ENCODE measurements at regions not wholly inside any gene's neighbourhood (a gene's known extent, or its start where the extent isn't known, plus 50 kb on each side); places are given as distances from the start of the nearest gene placed in this dataset.

- no peak for DNase-seq (ENCODE audit: low read depth)
Observed at GRCh38 chr14:95382747-95383146, 63.0 kb upstream of the CLMN start.

GRCh38 chr14:95381726-95382125 is 62.0 kb upstream of the CLMN start:
- no peak for DNase-seq (ENCODE audit: low read depth)

GRCh38 chr14:95380350-95381042 is 60.8 kb upstream of the CLMN start:
- DNase-seq (ENCODE audit: low read depth), result no peak

GRCh38 chr14:95379634-95380033 is 59.9 kb upstream of the CLMN start:
- DNase-seq (ENCODE audit: low read depth), result no peak

- no peak for DNase-seq (ENCODE audit: low read depth)
Observed at GRCh38 chr14:95375539-95376109, 55.9 kb upstream of the CLMN start.

- no peak for DNase-seq (ENCODE audit: low read depth)
Observed at GRCh38 chr14:95374239-95374997, 54.7 kb upstream of the CLMN start.

- no peak for DNase-seq (ENCODE audit: low read depth)
Observed at GRCh38 chr14:95370076-95370475, 50.4 kb upstream of the CLMN start.
